ENCODE measurements at regions not wholly inside any gene's neighbourhood (a gene's known extent, or its start where the extent isn't known, plus 50 kb on each side); places are given as distances from the start of the nearest gene placed in this dataset.
A peak's percentile ranks its signal among the peaks of the same experiment; 100 is the strongest.

DNA sequence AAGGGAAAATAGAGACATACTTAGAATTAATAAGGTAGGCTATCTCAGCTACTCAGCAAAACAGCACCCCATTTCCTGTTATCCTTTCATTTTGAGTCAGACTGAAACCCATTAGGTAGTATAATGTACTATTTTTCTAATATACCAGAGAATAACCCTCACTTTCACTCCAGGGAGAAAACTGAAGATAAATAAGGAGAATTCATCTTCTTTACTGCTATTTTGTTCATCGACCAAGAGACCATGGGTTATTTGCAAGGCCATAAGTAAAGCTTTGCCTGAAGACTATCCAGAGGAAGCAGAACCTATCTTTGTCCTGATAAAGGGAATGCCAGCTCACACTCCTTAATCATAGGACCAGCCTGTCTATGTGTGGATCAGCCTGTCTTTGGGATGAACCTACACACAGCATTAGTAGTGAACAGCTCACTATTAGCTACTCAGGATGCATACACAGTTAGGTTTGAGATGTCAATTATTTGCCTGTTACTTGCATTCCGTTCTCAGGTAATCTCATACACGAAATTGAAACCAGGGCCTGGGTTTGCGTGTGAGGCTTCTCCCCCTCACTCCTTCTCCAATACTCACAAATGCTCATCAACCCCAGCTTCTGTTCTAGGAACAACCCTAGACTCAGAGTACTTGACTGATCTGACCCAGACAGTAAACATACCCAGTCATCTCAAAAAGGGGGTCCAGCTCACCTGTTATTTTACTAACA is 124.4 kb downstream of the DAD1 start:
- DNase-seq (no peak), ATAC-seq (ENCODE audit: poor library complexity) (no peak)
- intact Hi-C loops (cut with DNase I) = no loop called here

DNA sequence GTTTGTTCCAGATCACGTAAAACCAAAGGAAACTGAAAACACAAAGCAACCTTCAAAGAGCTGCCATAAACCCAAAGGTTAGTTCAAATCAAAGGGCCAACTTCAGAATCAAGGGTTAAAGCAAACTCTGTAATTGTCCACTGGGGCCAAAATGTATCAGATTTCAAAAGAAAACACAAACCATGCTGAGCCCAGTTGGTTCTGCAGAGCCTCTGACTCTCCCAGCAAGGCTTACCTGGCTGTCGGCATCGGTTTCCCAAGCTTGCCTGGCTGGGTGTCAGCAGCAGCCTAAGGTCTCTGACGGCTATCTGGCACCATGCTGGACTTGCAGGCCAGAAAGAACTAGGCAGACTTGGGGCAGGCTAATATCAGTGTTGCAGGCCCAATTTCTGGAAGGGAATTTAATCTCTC is 125.3 kb downstream of the DAD1 start:
- DNase-seq (peak; percentile 60), ATAC-seq (ENCODE audit: poor library complexity) (peak; percentile 80)
- intact Hi-C loops (cut with DNase I) = no loop called here

DNA sequence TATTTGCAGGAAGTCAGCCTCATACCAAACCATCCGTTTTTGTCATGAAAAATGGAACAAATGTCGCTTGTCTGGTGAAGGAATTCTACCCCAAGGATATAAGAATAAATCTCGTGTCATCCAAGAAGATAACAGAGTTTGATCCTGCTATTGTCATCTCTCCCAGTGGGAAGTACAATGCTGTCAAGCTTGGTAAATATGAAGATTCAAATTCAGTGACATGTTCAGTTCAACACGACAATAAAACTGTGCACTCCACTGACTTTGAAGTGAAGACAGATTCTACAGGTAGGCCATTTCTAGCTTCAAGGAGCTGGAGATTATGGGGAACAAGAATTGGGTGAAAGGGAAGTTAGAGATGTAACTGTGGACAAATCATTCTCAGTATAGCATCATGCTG is 126.1 kb downstream of the DAD1 start:
- DNase-seq = no peak
- intact Hi-C loops (cut with DNase I) = no loop called here
- no peak for ATAC-seq (ENCODE audit: poor library complexity)

DNA sequence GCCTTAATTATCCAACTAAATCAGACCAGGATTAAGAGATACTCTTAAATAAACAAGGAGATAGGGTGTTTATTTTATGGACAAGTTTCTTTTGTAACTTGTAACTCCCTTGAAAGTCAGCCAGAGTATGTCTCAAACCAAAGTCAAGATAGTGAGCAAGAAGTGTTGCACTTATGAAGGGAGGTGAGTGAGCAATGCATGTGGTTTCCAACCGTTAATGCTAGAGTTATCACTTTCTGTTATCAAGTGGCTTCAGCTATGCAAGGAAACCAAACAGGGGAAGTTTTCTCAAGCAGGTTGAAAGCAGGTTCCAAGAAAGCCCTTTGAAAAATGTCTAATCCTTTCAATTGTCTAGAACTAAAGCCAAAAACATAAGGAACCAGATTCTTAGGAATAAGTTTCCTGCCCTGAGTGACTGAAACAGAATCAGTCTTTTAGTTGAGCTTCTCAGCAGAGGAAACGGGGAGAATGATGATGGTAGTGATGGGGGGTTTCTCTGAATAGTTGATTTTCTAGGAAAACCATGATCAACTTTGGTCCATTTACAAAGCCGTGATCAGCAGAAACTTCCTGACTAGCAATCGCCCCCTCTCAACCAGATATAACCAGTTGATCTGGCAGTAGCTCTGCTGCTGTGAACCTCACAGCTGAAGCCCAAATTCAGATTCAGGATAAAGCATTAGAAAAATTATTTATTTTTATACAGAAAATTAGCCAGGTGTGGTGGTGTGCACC is 128.4 kb downstream of the DAD1 start:
- intact Hi-C loops (cut with DNase I) = no loop called here
- DNase-seq (no peak), ATAC-seq (ENCODE audit: poor library complexity) (no peak)

DNA sequence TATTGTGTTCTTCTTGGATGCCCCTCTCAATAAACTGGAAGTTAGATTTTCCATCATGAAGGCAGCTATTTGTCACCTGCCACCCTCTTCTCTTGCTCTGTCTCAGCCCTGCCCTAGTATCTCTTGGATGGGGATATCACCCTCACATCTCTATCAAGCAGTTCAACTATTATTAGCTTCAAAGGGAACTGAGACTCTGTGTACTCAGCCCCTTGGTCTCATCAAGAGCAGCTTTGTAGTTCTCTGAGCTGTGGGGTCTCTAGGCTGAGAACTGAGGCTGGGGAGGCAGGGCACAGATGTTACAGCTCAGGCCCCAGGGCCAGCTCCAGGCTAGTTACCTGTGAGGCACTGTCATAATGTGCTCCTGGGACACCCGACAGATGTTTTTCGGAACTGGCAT is 130.3 kb downstream of the DAD1 start:
- no peak for ATAC-seq (ENCODE audit: poor library complexity)
- intact Hi-C loops (cut with DNase I) = no loop called here
- DNase-seq = no peak

DNA sequence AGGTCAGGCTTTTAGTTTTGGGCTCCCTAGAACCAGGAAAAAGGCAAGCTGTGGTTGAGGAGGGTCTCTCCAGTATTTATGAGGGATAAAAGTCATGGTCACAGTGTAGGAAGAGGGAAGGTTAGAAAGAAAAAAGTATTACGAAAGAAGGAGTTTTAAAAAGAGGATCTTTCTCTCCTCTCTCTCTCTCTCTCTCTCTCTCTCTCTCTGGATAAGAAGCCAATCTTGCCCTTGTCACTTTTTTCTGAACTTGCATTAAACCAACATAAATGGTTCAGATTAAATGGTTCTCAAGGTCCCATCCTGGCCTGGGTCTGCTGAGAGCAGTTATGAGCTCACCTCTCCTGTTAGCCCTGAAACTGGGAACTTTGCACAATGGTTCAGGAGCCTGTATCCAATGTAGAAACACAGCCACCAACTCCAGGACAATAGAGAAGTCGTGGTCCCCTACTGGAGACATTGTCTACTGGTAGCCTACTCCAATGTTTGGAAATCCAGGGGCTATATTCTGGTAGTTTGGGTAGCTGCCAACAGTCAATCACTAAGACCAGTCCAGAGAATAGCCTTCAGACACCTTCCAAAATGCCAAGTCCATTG is 131.9 kb downstream of the DAD1 start:
- no peak for ATAC-seq (ENCODE audit: poor library complexity)
- intact Hi-C loops (cut with DNase I) = no loop called here
- DNase-seq = no peak

DNA sequence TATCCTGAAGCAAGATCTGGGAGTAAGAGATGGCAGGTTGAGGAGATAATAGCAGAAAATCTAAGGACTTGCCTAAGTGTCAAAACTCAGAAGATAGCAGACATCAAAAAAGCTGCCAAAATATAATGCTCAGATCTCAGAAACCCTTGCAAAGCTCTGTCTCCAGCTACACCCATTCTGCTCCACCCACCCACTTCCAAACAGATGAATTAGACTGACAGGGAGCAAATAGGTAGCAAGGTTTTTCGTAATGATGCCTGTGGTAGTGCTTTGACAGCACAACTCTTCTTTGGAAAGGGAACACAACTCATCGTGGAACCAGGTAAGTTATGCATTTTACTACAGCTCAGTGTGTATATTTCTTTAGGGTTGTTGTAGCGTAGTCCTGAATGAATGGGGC is 132.6 kb downstream of the DAD1 start:
- intact Hi-C loops (cut with DNase I) = no loop called here
- DNase-seq = no peak
- no peak for ATAC-seq (ENCODE audit: poor library complexity)

DNA sequence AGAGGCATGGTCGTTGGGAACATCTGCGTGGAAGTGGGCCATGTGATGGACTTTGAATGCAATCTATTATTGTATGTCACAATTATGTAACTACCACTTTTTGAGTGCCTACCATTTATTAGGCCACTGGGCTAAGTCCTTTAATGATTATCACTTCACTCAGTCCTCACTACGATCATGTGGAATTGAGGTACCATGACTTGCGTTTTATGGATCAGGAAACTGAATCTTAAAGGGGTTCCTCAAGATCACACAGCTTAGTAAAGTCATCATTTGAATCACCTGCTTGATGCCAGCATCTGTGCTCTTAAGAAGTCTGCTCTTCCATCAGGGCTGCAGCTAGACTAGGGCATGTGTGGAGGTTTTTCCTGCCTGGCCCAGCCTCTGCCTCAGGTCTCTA is 136.7 kb downstream of the DAD1 start:
- ATAC-seq (ENCODE audit: poor library complexity) = no peak
- intact Hi-C loops (cut with DNase I) = no loop called here
- no peak for DNase-seq

DNA sequence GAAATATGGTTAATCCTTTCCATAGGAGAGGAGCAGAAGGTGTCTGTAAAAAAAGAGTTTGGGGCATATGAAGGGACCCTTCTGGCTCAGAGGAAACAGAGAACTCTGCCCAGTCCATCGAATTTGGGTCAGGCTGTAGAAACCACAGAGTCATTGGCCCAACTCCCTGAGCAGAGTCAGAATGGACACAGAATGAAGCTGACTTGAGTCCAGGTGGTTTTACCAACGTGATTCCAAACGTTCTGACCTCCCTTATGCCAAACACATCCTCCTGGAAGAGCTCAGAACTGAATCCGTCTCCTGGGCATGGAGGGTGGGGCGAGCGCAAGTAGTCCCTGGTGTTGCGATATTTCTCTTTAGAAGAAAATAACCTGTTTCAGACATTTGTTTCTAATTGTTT is 138.8 kb downstream of the DAD1 start:
- DNase-seq = no peak
- intact Hi-C loops (cut with DNase I) = no loop called here
- ATAC-seq (ENCODE audit: poor library complexity) = no peak

DNA sequence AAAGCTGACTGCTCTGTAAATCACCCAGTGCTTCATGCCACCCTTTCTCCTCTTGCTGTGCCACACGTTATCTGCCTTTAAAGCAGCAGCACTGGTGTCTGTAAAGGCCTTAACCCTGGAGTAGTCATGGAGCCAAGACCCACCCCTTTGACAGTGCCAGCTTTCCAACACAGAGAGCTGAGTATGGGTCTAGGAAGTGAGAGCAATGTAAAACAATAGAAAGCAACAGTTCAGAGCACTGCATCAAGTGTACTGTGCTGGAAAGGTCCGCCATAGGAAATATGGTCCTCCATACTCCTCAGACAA is 139.5 kb downstream of the DAD1 start:
- intact Hi-C loops (cut with DNase I) = no loop called here
- ATAC-seq (ENCODE audit: poor library complexity) (peak; percentile 69), DNase-seq (no peak)

DNA sequence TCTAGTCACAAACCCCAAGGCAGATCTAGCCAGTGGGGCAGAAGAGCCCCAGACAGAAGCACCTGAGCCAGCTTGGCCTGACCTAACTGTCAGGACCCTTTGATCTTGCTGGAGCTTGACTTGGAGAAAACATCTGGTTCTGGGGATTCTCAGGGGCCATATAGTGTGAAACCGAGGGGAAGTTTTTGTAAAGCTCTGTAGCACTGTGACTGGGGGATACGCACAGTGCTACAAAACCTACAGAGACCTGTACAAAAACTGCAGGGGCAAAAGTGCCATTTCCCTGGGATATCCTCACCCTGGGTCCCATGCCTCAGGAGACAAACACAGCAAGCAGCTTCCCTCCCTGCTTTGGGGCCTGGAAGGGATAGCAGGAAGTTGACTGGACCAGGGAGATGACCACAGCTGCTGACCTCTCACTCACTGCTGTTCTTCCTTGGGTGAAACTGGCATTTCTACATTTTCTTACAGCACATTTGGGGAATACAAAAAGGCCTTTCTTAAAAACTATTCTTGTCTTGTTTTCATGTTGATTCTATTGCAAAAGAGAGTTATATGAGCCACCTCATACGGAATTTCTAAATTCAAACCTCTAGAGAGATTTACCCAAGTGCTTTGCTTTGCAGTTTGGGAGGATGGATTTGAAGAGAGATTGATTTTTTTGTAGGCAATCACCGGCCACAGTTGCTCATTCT is 140.0 kb downstream of the DAD1 start:
- ATAC-seq (ENCODE audit: poor library complexity) (peak; percentile 71), DNase-seq (no peak)
- intact Hi-C loops (cut with DNase I) = no loop called here

DNA sequence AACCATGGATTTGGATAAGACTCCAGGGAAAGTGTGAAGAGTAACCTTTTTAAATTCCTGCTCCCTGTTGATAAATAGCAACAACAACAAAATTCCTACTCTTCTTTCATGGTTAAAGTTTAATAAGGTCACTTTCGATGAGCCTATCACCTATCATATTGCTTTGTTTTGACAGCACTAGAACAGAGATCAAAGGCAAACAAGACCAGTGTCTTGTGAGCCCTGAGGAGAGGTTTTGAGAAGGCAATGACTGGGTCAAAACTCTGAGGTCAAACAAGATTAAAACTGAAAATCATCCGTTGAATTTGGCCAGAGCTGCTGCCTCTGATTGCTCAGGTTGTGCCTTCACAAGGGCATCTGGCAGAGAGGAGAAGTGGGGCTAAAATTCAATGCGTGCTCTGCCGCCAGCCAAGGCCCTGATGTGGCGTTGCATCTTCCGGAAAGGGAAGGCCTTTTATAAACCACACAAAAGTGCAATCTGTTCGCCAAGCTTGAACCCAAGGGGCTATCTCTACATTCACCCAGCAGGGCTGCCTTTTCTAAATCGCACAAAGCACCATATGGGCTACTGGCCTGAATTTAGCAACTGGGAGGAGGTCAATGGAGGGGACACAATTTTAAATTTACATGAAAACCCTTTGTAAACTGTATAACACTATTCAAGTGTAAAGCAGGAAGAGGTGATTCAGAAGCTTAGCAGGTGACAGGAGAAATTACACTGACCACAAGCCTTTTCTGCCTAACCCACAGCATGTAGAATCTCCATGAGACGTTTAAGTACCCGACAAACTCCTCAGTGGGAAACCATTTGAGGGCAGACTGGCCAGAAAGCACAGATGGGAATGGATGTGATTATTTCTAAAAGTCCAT is 140.8 kb downstream of the DAD1 start:
- ATAC-seq (ENCODE audit: poor library complexity) (no peak), DNase-seq (no peak)
- intact Hi-C loops (cut with DNase I) = no loop called here

DNA sequence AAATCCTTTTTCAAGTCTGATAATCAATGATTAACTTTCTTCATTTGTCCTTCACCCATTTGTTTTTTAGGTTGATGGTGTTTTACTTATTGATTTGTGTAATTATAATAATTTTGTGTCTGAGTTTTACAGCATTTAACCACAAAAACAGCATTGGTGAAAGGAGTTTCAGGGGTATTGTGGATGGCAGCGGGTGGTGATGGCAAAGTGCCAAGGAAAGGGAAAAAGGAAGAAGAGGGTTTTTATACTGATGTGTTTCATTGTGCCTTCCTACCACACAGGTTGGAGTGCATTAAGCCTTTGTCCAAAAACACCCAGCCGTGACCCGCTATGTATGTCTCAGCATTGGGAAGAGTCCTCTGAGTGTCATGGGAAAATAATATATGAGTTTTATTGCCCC is 150.3 kb downstream of the DAD1 start:
- no peak for DNase-seq
- intact Hi-C loops (cut with DNase I) = no loop called here
- no peak for ATAC-seq (ENCODE audit: poor library complexity)

DNA sequence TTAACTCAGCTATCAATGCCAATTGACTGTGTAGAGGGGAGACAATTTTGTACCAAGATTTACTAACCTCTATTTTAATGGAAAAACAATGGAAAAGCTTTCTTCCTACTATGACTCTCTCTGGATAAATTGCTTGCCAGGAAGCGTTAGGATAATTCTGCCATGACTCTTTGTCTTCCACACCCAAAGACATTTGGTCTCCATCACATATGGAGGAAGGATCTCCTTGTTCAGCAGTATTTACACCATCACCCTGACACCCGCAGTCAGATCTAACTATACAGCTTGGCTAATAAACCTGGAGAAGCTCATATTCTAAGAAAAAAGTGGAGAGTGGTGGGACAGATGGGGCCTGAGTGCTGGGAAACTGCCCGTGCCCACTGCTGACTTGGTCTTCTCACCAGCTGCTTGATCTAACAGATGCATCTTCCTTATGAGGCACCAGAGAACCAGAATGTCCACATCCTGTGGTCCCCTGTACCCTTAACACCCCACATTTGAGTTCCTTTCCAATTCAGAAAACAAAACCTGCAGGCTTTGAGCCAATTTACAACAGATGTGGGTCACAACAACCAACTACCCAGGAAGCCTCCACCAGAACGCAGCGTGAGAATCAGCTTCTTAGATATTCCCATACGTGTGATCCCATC is 154.0 kb downstream of the DAD1 start:
- no peak for ATAC-seq (ENCODE audit: poor library complexity)
- no peak for DNase-seq
- intact Hi-C loops (cut with DNase I) = no loop called here

DNA sequence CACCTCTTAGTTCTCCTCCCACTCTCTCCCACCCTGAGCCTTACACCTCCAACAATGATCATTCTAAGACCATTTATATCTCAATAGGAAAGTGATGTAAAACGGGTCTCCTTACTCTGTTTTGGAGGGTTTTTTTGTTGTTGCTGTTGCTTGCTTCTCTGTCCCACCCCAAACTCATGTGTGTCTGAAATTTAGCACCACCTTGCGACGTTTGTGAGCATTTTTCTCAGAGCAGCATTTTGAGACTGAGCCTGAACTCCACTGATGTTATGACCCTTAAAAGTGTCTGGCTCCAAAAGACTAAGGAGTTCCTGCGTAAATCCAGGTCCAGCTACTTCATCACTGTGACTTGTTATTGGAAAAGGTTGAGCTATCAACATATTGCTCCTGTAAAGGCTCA is 155.0 kb downstream of the DAD1 start:
- no peak for DNase-seq
- intact Hi-C loops (cut with DNase I) = no loop called here
- no peak for ATAC-seq (ENCODE audit: poor library complexity)

DNA sequence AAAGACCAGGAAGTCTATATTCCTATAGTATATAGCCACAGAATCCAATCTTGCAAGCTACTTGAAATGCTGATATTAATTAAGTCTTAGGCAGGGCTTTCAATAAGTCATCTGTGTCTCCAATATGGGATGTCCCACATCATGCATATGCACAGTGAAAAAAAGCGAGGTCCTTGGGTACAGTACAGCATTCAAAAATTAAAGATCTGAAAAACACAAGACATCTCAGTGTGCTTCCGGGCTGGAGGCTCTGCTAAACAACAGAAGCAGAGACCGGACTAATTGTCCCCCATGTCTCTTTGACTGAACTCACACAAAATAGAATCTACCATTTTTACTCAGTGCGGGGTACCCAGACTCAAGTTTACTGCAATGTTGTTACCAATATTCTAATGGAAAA is 156.0 kb downstream of the DAD1 start:
- intact Hi-C loops (cut with DNase I) = no loop called here
- ATAC-seq (ENCODE audit: poor library complexity) = no peak
- no peak for DNase-seq

DNA sequence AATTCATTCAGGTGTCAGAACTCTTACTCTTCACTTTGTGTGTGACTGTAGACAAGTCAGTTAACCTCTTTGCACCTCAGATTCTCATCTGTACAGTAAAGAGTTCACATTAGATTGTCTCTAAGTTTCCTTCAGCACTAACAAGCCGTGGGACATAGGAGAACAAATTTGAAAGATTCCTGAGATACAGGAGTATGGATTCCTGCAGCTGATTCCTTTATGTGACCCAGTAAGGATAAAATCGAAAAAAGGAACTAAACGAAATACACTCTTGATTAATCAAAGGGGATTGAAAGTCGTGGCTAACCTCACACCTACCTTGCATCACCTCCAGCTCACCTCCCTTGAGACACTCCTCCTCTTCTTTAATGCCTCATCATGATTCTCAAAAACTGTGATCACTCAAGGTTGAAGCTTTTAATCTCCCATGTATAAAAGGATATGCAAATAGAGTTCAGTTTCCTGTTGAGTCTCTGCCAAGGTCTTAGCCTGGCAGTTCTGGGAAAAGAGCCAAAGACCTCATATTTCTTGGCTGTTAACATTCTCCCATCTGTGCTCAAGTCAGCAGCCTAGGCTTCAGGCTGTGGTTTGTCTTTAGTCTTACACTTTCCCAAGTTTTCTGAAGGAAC is 156.6 kb downstream of the DAD1 start:
- no peak for DNase-seq

More for the DNA sequence above, 156.6 kb downstream of the DAD1 start:
- intact Hi-C loops (cut with DNase I) = no loop called here
- ATAC-seq (ENCODE audit: poor library complexity) = peak; percentile 82
